Activated CD8-positive, alpha-beta memory T cell treated with anti-CD3 and anti-CD28 coated beads, Interleukin-2, amount 10 ng/mL, durations not matched to agents 7 days and 5 days (primary cell): ENCODE measurements at regions not wholly inside any gene's neighbourhood (a gene's known extent, or its start where the extent isn't known, plus 50 kb on each side); places are given as distances from the start of the nearest gene placed in this dataset.

Experiments used
- ATAC-seq: fragments of 150-1000 bp; cut with Tn5 transposase; one replicate; pipeline ENCODE4 v1.10.0; 2021; ENCODE audit warnings: moderate library complexity
- CTCF ChIA-PET: fragments of 350-600 bp; sonication (Branson Sonifier 250); formaldehyde crosslinking; loops from one replicate; lab custom pipeline; 2021; ENCODE audit warnings: antibody characterized with exemption; lab: Charles Lee
- DNase-seq: peaks from one replicate; pipeline ENCODE4 v3.0.0-alpha.2; 2020
- H3K27ac Mint-ChIP-seq: one replicate; pipeline ENCODE4 v1.8.0; 2021; ENCODE audit warnings: mild to moderate bottlenecking, mixed read lengths
- H3K27me3 Mint-ChIP-seq: one replicate; pipeline ENCODE4 v1.8.0; 2021; ENCODE audit warnings: mixed read lengths
- H3K36me3 Mint-ChIP-seq: one replicate; pipeline ENCODE4 v1.8.0; 2021; ENCODE audit warnings: mild to moderate bottlenecking, mixed read lengths
- H3K4me1 Mint-ChIP-seq: one replicate; pipeline ENCODE4 v1.8.0; 2021; ENCODE audit warnings: mixed read lengths
- H3K4me3 Mint-ChIP-seq: one replicate; pipeline ENCODE4 v1.8.0; 2021; ENCODE audit warnings: mild to moderate bottlenecking, moderate library complexity, mixed read lengths
- H3K9me3 Mint-ChIP-seq: one replicate; pipeline ENCODE4 v1.8.0; 2022; ENCODE audit warnings: low read depth, mixed read lengths

DNA sequence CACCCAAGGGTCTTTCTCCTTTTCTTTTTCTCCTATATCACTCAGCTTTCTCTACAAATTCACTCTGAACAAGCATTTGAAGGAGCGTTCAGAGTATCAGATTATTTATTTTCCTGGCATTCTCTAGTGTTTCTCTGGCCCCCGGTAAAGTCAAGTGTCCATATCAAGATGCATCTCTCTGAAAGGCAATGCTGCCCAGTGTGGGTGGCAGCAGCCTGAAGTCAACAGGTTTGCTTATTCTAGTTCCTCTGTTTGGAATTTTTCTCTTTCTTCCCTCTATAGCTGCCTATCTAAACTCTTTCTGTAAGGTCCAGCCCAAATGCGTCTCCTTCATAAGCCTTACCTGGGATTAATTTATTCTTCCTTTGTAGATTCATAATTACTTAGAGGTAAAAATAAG lies 526.2 kb upstream of the TNP1 start:
- ATAC-seq, result no peak
- Mint-ChIP-seq H3K4me1 (no peaks in the 10 kb centered on the region), H3K36me3 (no peaks in the 10 kb centered on the region), H3K27ac (no peak overlapping the region), H3K27me3 (peaks cover 3% of the 10 kb centered on the region), H3K9me3 (peaks cover 4% of the 10 kb centered on the region), H3K4me3 (no peak overlapping the region)
- DNase-seq, result no peak
- CTCF ChIA-PET, result no interaction called here

DNA sequence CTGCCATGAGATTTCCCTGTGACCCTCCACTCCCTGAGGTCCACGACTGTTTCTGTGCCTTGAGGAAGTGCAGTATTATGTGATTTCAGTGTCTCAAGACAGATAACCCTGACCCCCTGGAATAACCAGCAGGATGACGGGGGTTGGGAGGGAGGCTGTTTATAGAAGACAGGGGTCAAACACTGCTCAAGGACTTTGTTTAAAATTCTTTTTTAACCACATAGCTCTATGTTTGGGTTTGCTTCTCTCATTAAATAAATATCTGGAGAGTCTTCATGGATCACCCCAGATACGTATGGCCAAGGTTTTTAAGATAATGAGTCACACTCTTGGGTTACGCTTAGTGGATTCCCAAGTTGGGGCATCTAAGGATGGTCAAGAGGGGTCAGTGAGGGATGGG lies 523.8 kb upstream of the TNP1 start:
- Mint-ChIP-seq H3K4me3 (no peak overlapping the region), H3K4me1 (no peaks in the 10 kb centered on the region), H3K9me3 (no peaks in the 10 kb centered on the region), H3K27ac (no peak overlapping the region), H3K36me3 (no peaks in the 10 kb centered on the region), H3K27me3 (peaks cover 3% of the 10 kb centered on the region)
- ATAC-seq (no peak), DNase-seq (no peak)
- CTCF ChIA-PET, result no interaction called here

- H3K4me1 Mint-ChIP-seq, result no peaks in the 10 kb centered on the region
- CTCF ChIA-PET, result no interaction called here
- peaks cover 3% of the 10 kb centered on the region for H3K27me3 Mint-ChIP-seq
- no peaks in the 10 kb centered on the region for H3K36me3 Mint-ChIP-seq
- H3K27ac Mint-ChIP-seq, result no peak overlapping the region
- no peak for DNase-seq
- H3K9me3 Mint-ChIP-seq, result no peaks in the 10 kb centered on the region
- H3K4me3 Mint-ChIP-seq, result no peak overlapping the region
- no peak for ATAC-seq
These were observed 522.9 kb upstream of the TNP1 start for GRCh38 chr2:217382794-217383193.

DNA sequence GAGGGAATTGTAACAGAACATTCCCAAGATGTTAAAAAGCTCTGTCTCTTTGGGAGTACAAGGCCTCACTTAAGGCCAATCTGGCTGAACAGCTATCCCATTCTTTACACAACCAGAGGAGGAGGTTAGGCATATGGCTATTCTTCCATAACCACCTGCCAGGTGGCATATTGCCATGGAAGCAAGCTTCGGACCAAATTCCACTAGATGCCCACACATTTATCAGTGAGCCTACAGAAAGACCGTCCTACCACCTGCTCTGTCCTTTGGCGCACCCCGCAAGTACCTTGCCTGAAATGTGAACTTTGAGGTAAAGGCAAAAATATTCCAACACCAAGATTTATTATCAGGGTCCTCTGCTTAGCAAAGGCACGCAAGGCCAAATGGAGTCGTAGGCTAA lies 519.9 kb upstream of the TNP1 start:
- peaks cover 2% of the 10 kb centered on the region for H3K27me3 Mint-ChIP-seq
- H3K4me1 Mint-ChIP-seq, result no peaks in the 10 kb centered on the region
- H3K4me3 Mint-ChIP-seq, result no peak overlapping the region
- no peak overlapping the region for H3K27ac Mint-ChIP-seq
- no peaks in the 10 kb centered on the region for H3K36me3 Mint-ChIP-seq
- ATAC-seq (no peak), DNase-seq (no peak)
- H3K9me3 Mint-ChIP-seq, result peaks cover 3% of the 10 kb centered on the region
- CTCF ChIA-PET, result no interaction called here

- no peak for ATAC-seq
- Mint-ChIP-seq H3K4me1 (no peaks in the 10 kb centered on the region), H3K27me3 (no peaks in the 10 kb centered on the region), H3K4me3 (no peak overlapping the region), H3K36me3 (no peaks in the 10 kb centered on the region), H3K27ac (no peak overlapping the region), H3K9me3 (peaks cover 3% of the 10 kb centered on the region)
- no peak for DNase-seq
- CTCF ChIA-PET, result no interaction called here
These were observed 512.9 kb upstream of the TNP1 start for GRCh38 chr2:217372794-217373193.

DNA sequence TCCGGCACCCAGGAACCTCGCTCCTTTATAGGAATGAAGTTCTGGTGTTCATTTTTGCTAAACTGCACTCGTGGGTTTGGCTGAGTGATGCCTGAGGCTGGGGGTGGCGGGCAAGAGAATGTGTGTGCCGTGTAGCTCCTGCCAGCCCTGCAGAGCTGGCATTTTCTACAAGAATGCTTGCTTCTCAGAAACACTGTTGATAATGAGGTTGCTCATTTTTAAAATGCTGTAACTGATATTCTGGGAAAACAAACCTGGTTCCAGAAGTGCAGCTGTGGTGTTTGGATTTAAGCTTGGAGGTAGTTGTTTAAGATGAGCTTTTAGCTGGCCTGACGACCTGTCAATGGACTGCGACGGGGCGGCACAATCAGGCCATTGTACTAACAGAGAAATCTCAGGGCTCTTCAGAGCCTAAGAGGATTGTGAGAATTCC lies 511.9 kb upstream of the TNP1 start:
- no peak for DNase-seq
- H3K4me3 Mint-ChIP-seq, result no peak overlapping the region
- no peaks in the 10 kb centered on the region for H3K4me1 Mint-ChIP-seq
- no peak for ATAC-seq
- no peaks in the 10 kb centered on the region for H3K27me3 Mint-ChIP-seq
- no peak overlapping the region for H3K27ac Mint-ChIP-seq
- H3K36me3 Mint-ChIP-seq, result no peaks in the 10 kb centered on the region
- peaks cover 3% of the 10 kb centered on the region for H3K9me3 Mint-ChIP-seq
- CTCF ChIA-PET, result no interaction called here

GRCh38 chr2:217370391-217370790 lies 510.5 kb upstream of the TNP1 start:
- ATAC-seq (no peak), DNase-seq (no peak)
- H3K27me3 Mint-ChIP-seq, result no peaks in the 10 kb centered on the region
- no peak overlapping the region for H3K4me3 Mint-ChIP-seq
- no peaks in the 10 kb centered on the region for H3K4me1 Mint-ChIP-seq
- H3K27ac Mint-ChIP-seq, result no peak overlapping the region
- H3K36me3 Mint-ChIP-seq, result no peaks in the 10 kb centered on the region
- no peaks in the 10 kb centered on the region for H3K9me3 Mint-ChIP-seq
- CTCF ChIA-PET, result no interaction called here

DNA sequence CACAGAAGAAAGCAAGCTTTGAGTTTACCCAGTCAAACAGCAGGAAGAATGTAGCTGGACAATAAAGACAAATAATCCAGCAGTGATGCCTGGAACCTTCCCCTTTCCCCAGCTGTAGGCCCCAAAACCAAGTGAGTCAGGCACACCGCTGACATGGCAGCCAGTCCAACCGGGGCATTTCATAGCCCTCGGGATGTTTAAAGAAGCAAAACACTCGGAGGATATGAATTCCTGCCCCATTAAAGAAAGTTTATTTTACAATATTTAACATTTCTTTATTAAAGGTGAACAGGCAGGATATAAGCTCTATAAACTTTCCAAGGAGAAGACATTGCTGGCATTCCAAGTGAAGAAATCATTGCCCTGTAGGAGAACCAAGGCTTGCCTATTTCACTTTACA lies 507.6 kb upstream of the TNP1 start:
- DNase-seq, result no peak
- Mint-ChIP-seq H3K27ac (no peak overlapping the region), H3K27me3 (no peaks in the 10 kb centered on the region), H3K9me3 (no peaks in the 10 kb centered on the region), H3K4me3 (no peak overlapping the region), H3K36me3 (no peaks in the 10 kb centered on the region), H3K4me1 (no peaks in the 10 kb centered on the region)
- CTCF ChIA-PET, result no interaction called here
- ATAC-seq, result no peak

DNA sequence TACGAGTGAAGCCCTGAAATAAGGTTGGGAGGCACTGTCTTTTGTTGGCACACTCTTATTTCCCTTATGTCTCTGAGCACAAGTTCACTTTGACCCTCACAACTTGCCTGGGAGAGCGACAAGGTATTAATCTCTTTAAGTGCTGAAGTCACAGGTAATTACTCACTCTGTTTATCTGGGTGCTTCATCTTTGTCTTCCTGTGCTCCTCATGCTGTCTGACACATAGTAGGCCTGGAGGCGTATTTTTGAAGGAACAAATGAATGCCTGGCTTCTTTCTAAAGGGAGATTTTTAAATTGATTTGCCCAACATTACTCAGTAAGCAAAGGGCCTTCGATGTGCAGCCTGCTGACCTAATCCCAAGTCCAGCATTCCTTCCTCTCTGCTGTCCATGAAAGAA lies 507.1 kb upstream of the TNP1 start:
- CTCF ChIA-PET, result no interaction called here
- Mint-ChIP-seq H3K36me3 (no peaks in the 10 kb centered on the region), H3K27me3 (no peaks in the 10 kb centered on the region), H3K27ac (no peak overlapping the region), H3K4me1 (no peaks in the 10 kb centered on the region), H3K9me3 (no peaks in the 10 kb centered on the region), H3K4me3 (no peak overlapping the region)
- ATAC-seq (no peak), DNase-seq (no peak)

DNA sequence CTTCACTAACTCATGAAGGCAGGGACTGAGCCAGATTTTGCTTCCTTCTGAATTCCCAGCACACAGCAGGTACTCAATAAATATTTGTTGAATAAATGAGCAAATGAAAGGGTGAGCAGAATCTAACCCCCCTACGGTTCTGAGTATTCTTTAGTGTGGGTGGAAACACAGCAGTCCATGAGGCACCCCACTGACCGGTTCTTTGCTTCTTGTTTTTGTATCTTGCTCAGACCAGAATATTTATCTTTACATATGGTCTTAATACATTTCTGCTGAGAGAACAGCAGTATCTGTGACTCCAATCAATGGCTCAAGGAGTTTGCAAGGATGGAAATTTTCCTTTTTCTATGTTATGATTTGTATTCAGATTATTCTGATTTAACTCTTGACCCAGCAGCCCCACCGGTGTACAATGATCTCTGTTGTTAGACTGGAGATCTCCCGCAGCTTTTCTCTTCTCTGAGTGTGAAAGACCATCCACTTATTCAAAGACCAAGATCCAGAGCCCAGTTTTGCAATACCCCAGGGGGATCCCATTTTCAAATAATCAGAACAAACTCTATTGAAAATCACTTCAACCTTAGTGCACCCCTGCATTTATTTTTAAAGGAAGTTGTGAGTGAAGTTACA lies 506.5 kb upstream of the TNP1 start:
- no peak for ATAC-seq
- no peaks in the 10 kb centered on the region for H3K27me3 Mint-ChIP-seq
- CTCF ChIA-PET, result no interaction called here
- no peaks in the 10 kb centered on the region for H3K4me1 Mint-ChIP-seq
- H3K9me3 Mint-ChIP-seq, result no peaks in the 10 kb centered on the region
- H3K27ac Mint-ChIP-seq, result no peak overlapping the region
- no peak overlapping the region for H3K4me3 Mint-ChIP-seq
- H3K36me3 Mint-ChIP-seq, result no peaks in the 10 kb centered on the region
- DNase-seq, result no peak

GRCh38 chr2:217365656-217366055 lies 505.8 kb upstream of the TNP1 start:
- no peak overlapping the region for H3K4me3 Mint-ChIP-seq
- no peaks in the 10 kb centered on the region for H3K4me1 Mint-ChIP-seq
- H3K27ac Mint-ChIP-seq, result no peak overlapping the region
- DNase-seq (no peak), ATAC-seq (no peak)
- no peaks in the 10 kb centered on the region for H3K27me3 Mint-ChIP-seq
- H3K36me3 Mint-ChIP-seq, result no peaks in the 10 kb centered on the region
- no peaks in the 10 kb centered on the region for H3K9me3 Mint-ChIP-seq
- CTCF ChIA-PET, result no interaction called here

- H3K36me3 Mint-ChIP-seq, result no peaks in the 10 kb centered on the region
These were observed 504.4 kb upstream of the TNP1 start for GRCh38 chr2:217364224-217364623.

DNA sequence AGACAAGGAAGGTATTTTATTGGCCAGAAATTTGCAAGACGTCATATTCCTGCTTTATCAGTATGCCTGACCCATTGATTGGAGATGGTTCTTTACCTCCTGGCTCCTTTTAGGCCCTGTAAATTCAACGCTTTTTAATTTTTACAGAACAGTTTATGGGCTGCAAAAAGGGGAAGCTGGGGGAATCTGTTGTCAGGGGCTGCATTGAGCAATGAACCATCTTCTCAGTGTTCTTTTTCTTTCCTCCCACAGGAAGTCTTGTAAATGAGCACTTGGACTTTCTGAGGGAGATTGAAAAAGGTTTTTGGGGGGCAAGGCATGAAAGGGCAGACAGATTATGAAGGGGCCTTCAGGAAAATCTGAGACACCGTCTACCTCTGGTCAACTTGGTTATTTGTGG lies 503.6 kb upstream of the TNP1 start:
- Mint-ChIP-seq H3K4me1 (no peaks in the 10 kb centered on the region), H3K4me3 (no peak overlapping the region), H3K9me3 (no peaks in the 10 kb centered on the region), H3K36me3 (no peaks in the 10 kb centered on the region), H3K27me3 (no peaks in the 10 kb centered on the region), H3K27ac (no peak overlapping the region)
- CTCF ChIA-PET, result no interaction called here
- DNase-seq (no peak), ATAC-seq (no peak)

More at GRCh38 chr2:217364224-217364623, 504.4 kb upstream of the TNP1 start:
- Mint-ChIP-seq H3K27me3 (no peaks in the 10 kb centered on the region), H3K9me3 (no peaks in the 10 kb centered on the region), H3K4me1 (no peaks in the 10 kb centered on the region), H3K27ac (no peak overlapping the region), H3K4me3 (no peak overlapping the region)
- CTCF ChIA-PET, result no interaction called here
- DNase-seq, result no peak
- ATAC-seq, result no peak

DNA sequence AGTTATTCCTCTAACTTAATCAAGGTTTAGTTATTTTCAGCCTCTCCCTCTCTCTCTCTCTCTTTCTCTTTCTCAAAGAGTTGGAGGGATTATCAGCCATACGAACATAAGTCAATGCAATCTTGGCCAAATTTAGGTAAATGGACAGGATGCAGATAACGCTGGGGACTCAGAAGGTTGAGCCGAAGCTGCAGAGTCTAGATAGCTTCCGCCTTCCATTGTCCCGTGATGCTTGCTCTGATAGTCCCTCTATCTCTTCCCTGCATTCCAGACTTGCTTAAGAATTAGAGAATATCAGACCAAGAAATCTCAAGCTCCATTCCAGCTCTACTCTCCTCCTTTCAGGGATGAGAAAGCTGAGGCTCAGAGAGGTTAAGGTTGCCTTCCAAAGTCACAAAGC lies 502.8 kb upstream of the TNP1 start:
- Mint-ChIP-seq H3K27ac (no peak overlapping the region), H3K4me1 (no peaks in the 10 kb centered on the region), H3K27me3 (no peaks in the 10 kb centered on the region), H3K9me3 (no peaks in the 10 kb centered on the region), H3K36me3 (no peaks in the 10 kb centered on the region), H3K4me3 (no peak overlapping the region)
- DNase-seq, result no peak
- CTCF ChIA-PET, result no interaction called here
- ATAC-seq, result no peak

DNA sequence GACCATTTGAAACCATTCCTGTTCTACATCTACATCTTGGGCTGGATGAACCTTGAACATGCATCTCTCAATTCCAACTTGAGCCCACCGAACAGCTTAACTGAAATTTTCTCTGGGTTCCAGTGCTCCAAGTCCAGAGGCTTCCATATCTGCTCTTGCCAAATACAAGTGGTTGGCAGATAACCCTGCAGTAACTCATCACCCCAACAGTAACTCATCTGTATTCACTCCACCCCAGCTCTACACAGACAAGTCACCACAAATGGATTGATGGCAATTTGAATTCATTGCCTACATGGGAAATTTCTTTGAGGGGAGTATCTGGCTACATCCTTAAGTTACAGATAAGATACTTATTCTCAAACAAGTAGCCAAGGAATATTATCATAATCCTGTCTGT lies 502.4 kb upstream of the TNP1 start:
- no peak overlapping the region for H3K27ac Mint-ChIP-seq
- no peaks in the 10 kb centered on the region for H3K4me1 Mint-ChIP-seq
- H3K4me3 Mint-ChIP-seq, result no peak overlapping the region
- H3K9me3 Mint-ChIP-seq, result no peaks in the 10 kb centered on the region
- CTCF ChIA-PET, result no interaction called here
- ATAC-seq (no peak), DNase-seq (no peak)
- no peaks in the 10 kb centered on the region for H3K36me3 Mint-ChIP-seq
- H3K27me3 Mint-ChIP-seq, result no peaks in the 10 kb centered on the region
